Progenitor cell of endocrine pancreas (in vitro differentiated cells): ENCODE measurements at regions not wholly inside any gene's neighbourhood (a gene's known extent, or its start where the extent isn't known, plus 50 kb on each side); places are given as distances from the start of the nearest gene placed in this dataset.

Experiments
- DNase-seq: peaks from one replicate; pipeline ENCODE4 v3.0.0; 2021; ENCODE audit warnings: low spot score; ENCODE audit not compliant: unreplicated experiment
- H3K27ac Mint-ChIP-seq: 2 replicates; pipeline ENCODE4 v1.8.0; 2021; ENCODE audit warnings: mild to moderate bottlenecking, moderate library complexity, mixed read lengths
- H3K27me3 Mint-ChIP-seq: 2 replicates; pipeline ENCODE4 v1.8.0; 2021; ENCODE audit warnings: mixed read lengths
- H3K36me3 Mint-ChIP-seq: 2 replicates; pipeline ENCODE4 v1.8.0; 2022; ENCODE audit warnings: mixed read lengths; ENCODE audit not compliant: insufficient read depth
- H3K4me1 Mint-ChIP-seq: 2 replicates; pipeline ENCODE4 v1.8.0; 2021; ENCODE audit warnings: low read depth, mixed read lengths
- H3K4me3 Mint-ChIP-seq: 2 replicates; pipeline ENCODE4 v1.8.0; 2021; ENCODE audit warnings: low read depth, mild to moderate bottlenecking, moderate library complexity, mixed read lengths
- H3K9me3 Mint-ChIP-seq: 2 replicates; pipeline ENCODE4 v1.8.0; 2021; ENCODE audit warnings: low read depth, mixed read lengths
- TF ChIP-seq, protein P1 (sequence below): fragments of 200-600 bp; sonication (generic); IDR thresholded peaks from one replicate; pipeline ENCODE4 v1.5.0; 2021; ENCODE audit warnings: antibody characterized with exemption, mild to moderate bottlenecking; ENCODE audit not compliant: unreplicated experiment

DNA sequence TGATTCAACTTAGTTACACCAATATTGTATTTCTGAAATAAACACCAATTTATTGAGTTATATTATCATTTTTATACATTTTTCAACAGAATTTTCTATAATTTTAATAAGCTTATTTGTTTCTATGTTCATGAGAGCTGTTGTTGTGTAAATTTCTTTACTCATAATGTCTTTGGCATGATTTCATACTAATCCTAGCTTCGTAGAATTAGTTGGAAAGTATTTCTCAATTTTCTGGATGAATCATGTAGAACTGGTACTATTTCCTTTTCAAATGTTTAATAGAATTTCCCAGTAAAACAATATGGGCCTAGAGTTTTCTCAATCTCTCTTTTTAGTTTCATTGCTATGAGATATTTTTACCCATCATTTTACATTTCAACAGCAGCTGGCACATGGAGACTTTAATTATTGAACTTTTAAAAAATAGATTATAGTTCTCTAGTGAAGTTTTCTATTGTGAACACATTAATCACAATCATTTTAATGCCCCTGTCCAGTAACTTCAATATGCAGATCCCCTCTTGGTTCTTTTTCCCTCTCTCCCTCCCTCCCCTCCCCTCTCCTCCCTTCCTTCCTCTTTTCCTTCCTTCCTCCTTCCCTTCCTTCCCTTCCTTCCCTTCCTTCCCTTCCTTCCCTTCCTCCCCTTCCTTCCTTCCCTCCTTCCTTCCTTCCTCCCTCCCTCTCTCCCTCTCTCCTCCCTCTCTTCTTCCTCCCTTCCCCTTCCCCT, 1357.1 kb downstream of the ZPLD1 start:
- no peaks in the 10 kb centered on the region for H3K9me3 Mint-ChIP-seq
- no peaks in the 10 kb centered on the region for H3K36me3 Mint-ChIP-seq
- no peaks in the 10 kb centered on the region for H3K27me3 Mint-ChIP-seq
- no peak overlapping the region for H3K27ac Mint-ChIP-seq
- TF ChIP-seq, protein P1, sequence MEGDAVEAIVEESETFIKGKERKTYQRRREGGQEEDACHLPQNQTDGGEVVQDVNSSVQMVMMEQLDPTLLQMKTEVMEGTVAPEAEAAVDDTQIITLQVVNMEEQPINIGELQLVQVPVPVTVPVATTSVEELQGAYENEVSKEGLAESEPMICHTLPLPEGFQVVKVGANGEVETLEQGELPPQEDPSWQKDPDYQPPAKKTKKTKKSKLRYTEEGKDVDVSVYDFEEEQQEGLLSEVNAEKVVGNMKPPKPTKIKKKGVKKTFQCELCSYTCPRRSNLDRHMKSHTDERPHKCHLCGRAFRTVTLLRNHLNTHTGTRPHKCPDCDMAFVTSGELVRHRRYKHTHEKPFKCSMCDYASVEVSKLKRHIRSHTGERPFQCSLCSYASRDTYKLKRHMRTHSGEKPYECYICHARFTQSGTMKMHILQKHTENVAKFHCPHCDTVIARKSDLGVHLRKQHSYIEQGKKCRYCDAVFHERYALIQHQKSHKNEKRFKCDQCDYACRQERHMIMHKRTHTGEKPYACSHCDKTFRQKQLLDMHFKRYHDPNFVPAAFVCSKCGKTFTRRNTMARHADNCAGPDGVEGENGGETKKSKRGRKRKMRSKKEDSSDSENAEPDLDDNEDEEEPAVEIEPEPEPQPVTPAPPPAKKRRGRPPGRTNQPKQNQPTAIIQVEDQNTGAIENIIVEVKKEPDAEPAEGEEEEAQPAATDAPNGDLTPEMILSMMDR, result no peak
- no peak overlapping the region for H3K4me3 Mint-ChIP-seq
- no peaks in the 10 kb centered on the region for H3K4me1 Mint-ChIP-seq
- no peak for DNase-seq

DNA sequence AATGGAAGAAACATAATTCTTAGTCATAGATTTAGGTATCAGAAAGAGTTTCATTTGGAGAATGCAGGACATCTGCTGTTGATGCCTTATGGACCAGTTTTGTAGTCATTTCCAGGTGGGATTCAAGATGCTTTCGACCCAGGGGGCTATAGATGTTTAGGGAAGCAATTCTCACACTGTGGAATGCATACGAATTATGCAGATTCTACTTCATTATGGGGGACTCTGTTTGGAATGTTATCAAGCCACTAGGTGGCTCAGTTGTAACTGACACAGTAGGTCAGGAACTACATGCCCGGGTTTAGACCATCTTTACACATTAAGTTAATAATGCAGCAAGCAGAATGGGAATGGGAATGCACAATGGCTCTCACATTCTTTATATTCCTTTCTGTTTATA, 1359.8 kb downstream of the ZPLD1 start:
- TF ChIP-seq, protein P1, result peak; percentile 46
- H3K9me3 Mint-ChIP-seq, result no peaks in the 10 kb centered on the region
- H3K36me3 Mint-ChIP-seq, result no peaks in the 10 kb centered on the region
- DNase-seq, result no peak
- no peak overlapping the region for H3K4me3 Mint-ChIP-seq
- no peak overlapping the region for H3K27ac Mint-ChIP-seq
- peaks cover 4% of the 10 kb centered on the region for H3K4me1 Mint-ChIP-seq
- H3K27me3 Mint-ChIP-seq, result no peaks in the 10 kb centered on the region

DNA sequence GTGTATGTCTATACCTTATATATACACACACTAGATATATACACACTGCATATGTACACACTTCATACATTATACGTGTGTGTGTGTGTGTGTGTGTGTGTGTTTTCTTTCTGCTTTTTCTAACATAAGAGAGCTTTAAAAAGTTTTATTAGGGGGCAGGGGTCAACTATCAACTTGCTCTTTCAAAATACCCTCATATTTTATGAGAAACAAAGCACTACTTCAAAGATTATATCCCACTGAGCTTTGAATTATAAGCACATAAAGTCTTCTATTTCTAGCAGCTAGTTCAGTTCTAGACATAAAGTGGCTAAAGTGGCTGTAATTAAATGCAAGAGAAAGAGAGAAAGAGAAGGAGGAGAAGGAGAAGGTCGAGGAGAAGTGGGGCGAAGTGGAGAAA, 1361.3 kb downstream of the ZPLD1 start:
- Mint-ChIP-seq H3K27ac (no peak overlapping the region), H3K4me3 (no peak overlapping the region), H3K4me1 (peaks cover 4% of the 10 kb centered on the region), H3K27me3 (no peaks in the 10 kb centered on the region), H3K9me3 (no peaks in the 10 kb centered on the region), H3K36me3 (no peaks in the 10 kb centered on the region)
- DNase-seq, result no peak
- TF ChIP-seq, protein P1, result no peak

DNA sequence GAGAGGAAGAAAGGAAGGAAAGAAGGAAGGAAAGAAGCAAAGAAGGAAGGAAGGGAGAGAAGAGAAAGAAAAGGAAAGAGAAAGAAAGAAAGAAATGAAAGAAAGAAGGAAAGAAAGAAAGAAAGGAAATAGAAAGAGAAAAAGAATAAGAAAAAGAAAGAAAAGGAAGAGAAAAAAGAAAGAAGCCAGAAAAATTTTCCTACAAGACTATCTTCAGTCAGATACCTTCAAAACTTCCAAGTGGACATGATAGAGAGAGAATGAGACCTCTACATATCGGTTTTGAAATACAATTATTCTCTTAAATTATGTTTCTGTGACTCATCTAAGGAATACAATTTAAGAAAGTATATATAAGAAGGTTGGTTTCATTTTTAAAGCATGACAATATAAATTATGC, 1369.0 kb downstream of the ZPLD1 start:
- no peaks in the 10 kb centered on the region for H3K9me3 Mint-ChIP-seq
- TF ChIP-seq, protein P1, result no peak
- no peaks in the 10 kb centered on the region for H3K36me3 Mint-ChIP-seq
- no peaks in the 10 kb centered on the region for H3K27me3 Mint-ChIP-seq
- DNase-seq, result no peak
- no peak overlapping the region for H3K4me3 Mint-ChIP-seq
- H3K27ac Mint-ChIP-seq, result no peak overlapping the region
- no peaks in the 10 kb centered on the region for H3K4me1 Mint-ChIP-seq

DNA sequence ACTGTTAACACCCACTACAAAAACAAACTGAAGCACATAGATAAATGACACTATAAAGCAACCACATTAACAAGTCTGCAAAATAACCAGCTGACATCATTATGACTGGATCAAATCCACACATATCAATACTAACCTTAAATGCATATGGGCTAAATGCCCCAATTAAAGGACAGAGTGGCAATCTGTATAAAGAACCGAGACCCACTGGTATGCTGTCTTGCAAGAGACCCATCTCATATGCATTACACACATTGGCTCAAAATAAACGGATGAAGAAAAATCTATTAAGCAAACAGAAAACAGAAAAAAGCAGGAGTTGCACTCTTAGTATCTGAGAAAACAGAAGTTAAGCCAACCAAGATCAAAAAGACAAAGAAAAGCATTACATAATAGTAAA, 1375.4 kb downstream of the ZPLD1 start:
- Mint-ChIP-seq H3K9me3 (peaks cover 12% of the 10 kb centered on the region), H3K27me3 (no peaks in the 10 kb centered on the region), H3K27ac (no peak overlapping the region), H3K4me3 (no peak overlapping the region), H3K4me1 (peaks cover 2% of the 10 kb centered on the region), H3K36me3 (no peaks in the 10 kb centered on the region)
- no peak for DNase-seq
- TF ChIP-seq, protein P1, result no peak
